H1 (cell line): ENCODE measurements at regions not wholly inside any gene's neighbourhood (a gene's known extent, or its start where the extent isn't known, plus 50 kb on each side); places are given as distances from the start of the nearest gene placed in this dataset.

ENCODE experiments used
- EP300 ChIP-seq, 2 experiments: IDR thresholded peaks; 1 replicate in 1 of 2; 2 replicates in 1 of 2; pipeline ENCODE4 v1.6.1; 2011 to 2012; ENCODE audit warnings: low read depth in 2 of 2, low read length in 2 of 2, mild to moderate bottlenecking in 2 of 2, borderline replicate concordance in 1 of 2, inconsistent platforms in 1 of 2, moderate library complexity in 1 of 2
- JUND ChIP-seq: IDR thresholded peaks from 2 replicates; pipeline ENCODE4 v1.6.1; 2011; ENCODE audit warnings: mild to moderate bottlenecking, improper control_type of control experiment, low read length

- TF ChIP-seq EP300 (IDR thresholded peaks at IDR 0.05; ENCODE audit: borderline replicate concordance in 1 of 2, low read depth in 2 of 2, low read length in 2 of 2) (no peak), JUND (no peak)
These were observed 368.2 kb downstream of the CDH2 start (continued) for GRCh38 chr18:27808683-27809082.
